Neutrophil (primary cell): ENCODE measurements at regions not wholly inside any gene's neighbourhood (a gene's known extent, or its start where the extent isn't known, plus 50 kb on each side); places are given as distances from the start of the nearest gene placed in this dataset.

Experiments
- H3K27ac ChIP-seq: fragments of 200-600 bp; sonication (generic); 2 replicates; pipeline ENCODE4 v1.5.1; 2016; ENCODE audit warnings: mild to moderate bottlenecking, moderate library complexity
- H3K27me3 ChIP-seq: fragments of 200-600 bp; sonication (generic); 2 replicates; pipeline ENCODE4 v1.6.0; 2016; ENCODE audit warnings: mild to moderate bottlenecking
- H3K36me3 ChIP-seq: fragments of 200-600 bp; sonication (generic); 2 replicates; pipeline ENCODE4 v1.5.1; 2017
- H3K4me1 ChIP-seq, 2 experiments: fragments of 200-600 bp in 1 of 2; sonication (generic) in 1 of 2; 1 replicate in 1 of 2; 2 replicates in 1 of 2; pipeline versions ENCODE4 v1.5.1 to v1.6.1; 2013 to 2016; ENCODE audit warnings: low read depth in 1 of 2, low read length in 1 of 2, mild to moderate bottlenecking in 1 of 2, moderate library complexity in 1 of 2; ENCODE audit not compliant: control insufficient read depth in 1 of 2, insufficient read depth in 1 of 2
- H3K4me3 ChIP-seq, 2 experiments: fragments of 200-600 bp in 1 of 2; sonication (generic) in 1 of 2; 1 replicate in 1 of 2; 2 replicates in 1 of 2; pipeline ENCODE4 v1.5.1; 2013 to 2016; ENCODE audit warnings: low read depth in 1 of 2, low read length in 1 of 2, mild to moderate bottlenecking in 1 of 2, moderate library complexity in 1 of 2
- H3K9me3 ChIP-seq: fragments of 200-600 bp; sonication (generic); 2 replicates; pipeline ENCODE4 v1.5.1; 2016
- TF ChIP-seq, protein P1 (sequence below): fragments of 200-600 bp; sonication (generic); IDR thresholded peaks from 2 replicates; pipeline ENCODE4 v1.5.1; 2016; ENCODE audit warnings: antibody characterized with exemption

DNA sequence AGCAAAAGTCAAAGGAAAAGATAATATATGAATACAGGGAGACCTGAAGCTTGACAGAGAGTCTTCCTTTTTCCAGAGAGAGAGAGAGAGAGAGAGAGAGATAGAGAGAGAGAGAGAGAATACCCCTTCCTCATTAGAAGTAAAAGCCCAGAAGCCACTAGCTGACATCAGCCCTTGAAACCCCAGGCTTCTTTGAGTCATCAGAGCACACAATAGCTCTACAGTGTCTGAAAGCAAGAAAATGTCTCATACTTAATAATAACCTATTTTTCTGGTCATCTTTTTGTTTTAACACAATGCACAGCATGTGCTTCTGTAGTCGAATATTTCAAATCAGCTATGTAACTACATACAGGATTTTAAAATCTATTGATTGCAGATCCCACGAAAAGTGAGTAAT is 109.2 kb upstream of the NANOGP8 start:
- no peaks in the 10 kb centered on the region for H3K36me3 ChIP-seq
- no peak overlapping the region for H3K4me3 ChIP-seq
- H3K27ac ChIP-seq: no peak overlapping the region
- TF ChIP-seq, protein P1, sequence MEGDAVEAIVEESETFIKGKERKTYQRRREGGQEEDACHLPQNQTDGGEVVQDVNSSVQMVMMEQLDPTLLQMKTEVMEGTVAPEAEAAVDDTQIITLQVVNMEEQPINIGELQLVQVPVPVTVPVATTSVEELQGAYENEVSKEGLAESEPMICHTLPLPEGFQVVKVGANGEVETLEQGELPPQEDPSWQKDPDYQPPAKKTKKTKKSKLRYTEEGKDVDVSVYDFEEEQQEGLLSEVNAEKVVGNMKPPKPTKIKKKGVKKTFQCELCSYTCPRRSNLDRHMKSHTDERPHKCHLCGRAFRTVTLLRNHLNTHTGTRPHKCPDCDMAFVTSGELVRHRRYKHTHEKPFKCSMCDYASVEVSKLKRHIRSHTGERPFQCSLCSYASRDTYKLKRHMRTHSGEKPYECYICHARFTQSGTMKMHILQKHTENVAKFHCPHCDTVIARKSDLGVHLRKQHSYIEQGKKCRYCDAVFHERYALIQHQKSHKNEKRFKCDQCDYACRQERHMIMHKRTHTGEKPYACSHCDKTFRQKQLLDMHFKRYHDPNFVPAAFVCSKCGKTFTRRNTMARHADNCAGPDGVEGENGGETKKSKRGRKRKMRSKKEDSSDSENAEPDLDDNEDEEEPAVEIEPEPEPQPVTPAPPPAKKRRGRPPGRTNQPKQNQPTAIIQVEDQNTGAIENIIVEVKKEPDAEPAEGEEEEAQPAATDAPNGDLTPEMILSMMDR: no peak
- no peaks in the 10 kb centered on the region for H3K27me3 ChIP-seq
- no peaks in the 10 kb centered on the region for H3K4me1 ChIP-seq
- no peaks in the 10 kb centered on the region for H3K9me3 ChIP-seq

GRCh38 chr15:35191783-35192182 is 106.7 kb upstream of the NANOGP8 start:
- TF ChIP-seq, protein P1: no peak

DNA sequence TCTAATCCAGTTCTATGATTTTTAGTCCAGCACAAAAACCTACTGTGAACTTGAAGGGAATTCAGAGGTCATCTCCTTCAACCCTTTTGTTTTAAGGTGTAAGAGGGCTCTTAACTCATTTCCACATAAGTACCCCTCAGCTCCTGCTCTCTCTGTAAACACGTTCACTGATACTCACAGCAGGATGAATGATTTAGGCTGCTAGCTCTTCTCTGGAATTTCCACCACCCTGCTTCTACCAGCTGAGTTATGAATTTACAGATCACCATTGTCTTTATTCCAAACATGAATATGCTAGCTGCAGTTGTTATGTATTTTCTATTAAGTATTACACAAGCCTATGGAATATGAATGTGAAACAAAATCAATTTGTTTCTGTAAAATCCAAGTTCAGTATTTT is 101.3 kb upstream of the NANOGP8 start:
- Histone ChIP-seq H3K9me3 (no peaks in the 10 kb centered on the region), H3K27me3 (no peaks in the 10 kb centered on the region), H3K36me3 (no peaks in the 10 kb centered on the region), H3K4me3 (no peak overlapping the region), H3K27ac (no peak overlapping the region), H3K4me1 (no peaks in the 10 kb centered on the region)
- TF ChIP-seq, protein P1: no peak

More at GRCh38 chr15:35191783-35192182, 106.7 kb upstream of the NANOGP8 start:
- H3K27ac ChIP-seq: no peak overlapping the region
- no peak overlapping the region for H3K4me3 ChIP-seq
- H3K4me1 ChIP-seq: no peaks in the 10 kb centered on the region
- no peaks in the 10 kb centered on the region for H3K9me3 ChIP-seq
- no peaks in the 10 kb centered on the region for H3K36me3 ChIP-seq
- no peaks in the 10 kb centered on the region for H3K27me3 ChIP-seq

GRCh38 chr15:35184646-35185045 is 99.6 kb upstream of the NANOGP8 start:
- TF ChIP-seq, protein P1: no peak
- Histone ChIP-seq H3K9me3 (no peaks in the 10 kb centered on the region), H3K27me3 (no peaks in the 10 kb centered on the region), H3K4me1 (no peaks in the 10 kb centered on the region), H3K27ac (no peak overlapping the region), H3K4me3 (no peak overlapping the region), H3K36me3 (no peaks in the 10 kb centered on the region)

DNA sequence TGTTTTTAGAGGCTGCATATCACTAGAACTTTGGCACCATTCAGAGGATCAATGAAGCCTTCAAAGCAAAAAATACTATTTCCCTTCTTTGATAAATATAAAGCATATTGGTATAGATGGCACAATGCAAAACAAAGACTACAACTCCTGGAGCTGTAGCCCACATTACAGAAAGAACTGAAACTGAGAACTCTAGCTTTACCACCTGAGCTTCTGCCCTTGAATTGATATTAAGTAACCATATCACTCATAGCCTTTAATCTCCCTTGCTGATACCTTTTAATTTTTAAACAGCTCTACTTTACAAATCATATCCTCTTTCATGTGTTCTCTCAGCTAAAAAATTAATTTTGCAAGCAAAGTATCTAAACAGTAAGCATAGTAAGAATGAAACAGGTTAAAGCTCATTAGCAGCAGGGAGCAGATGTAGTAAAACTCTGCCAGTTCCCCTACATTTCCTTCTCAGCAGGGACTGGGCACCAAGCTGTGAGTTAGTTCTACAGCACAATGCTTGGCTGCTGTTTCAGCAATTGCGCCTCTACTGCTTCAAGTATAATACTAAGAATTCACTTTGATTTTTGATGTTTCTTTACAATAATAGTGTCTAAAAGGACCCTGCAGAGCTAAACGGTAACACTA is 97.9 kb upstream of the NANOGP8 start:
- no peaks in the 10 kb centered on the region for H3K4me1 ChIP-seq
- TF ChIP-seq, protein P1: no peak
- no peaks in the 10 kb centered on the region for H3K9me3 ChIP-seq
- H3K36me3 ChIP-seq: no peaks in the 10 kb centered on the region
- no peak overlapping the region for H3K4me3 ChIP-seq
- no peak overlapping the region for H3K27ac ChIP-seq
- no peaks in the 10 kb centered on the region for H3K27me3 ChIP-seq
